Left forelimb (tissue), 1 donor: ENCODE measurements at regions not wholly inside any gene's neighbourhood (a gene's known extent, or its start where the extent isn't known, plus 50 kb on each side); places are given as distances from the start of the nearest gene placed in this dataset.

Source experiments
- DNase-seq: peaks from one replicate; pipeline ENCODE4 v3.0.0-alpha.2; 2018; ENCODE audit warnings: low spot score

DNA sequence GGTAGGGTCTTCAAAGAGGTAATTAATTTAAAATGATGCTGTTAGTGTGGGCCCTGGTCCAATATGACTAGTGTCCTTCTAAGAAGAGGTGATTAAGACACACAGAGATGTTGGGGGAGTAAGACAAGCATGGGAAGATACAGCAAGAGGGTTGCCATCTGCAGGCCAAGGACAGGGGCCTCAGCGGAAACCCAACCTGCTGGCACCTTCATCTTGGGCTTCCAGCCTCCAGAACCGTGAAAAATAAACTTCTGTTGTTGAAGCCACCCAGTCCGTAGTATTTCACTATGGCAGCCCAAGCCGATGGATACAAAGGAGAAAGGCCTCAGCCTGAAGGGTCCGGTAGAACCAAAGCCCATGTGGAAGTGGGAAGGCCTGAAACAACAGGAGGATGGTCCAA is 161.7 kb upstream of the UBE2E1 start:
- no peak for DNase-seq

DNA sequence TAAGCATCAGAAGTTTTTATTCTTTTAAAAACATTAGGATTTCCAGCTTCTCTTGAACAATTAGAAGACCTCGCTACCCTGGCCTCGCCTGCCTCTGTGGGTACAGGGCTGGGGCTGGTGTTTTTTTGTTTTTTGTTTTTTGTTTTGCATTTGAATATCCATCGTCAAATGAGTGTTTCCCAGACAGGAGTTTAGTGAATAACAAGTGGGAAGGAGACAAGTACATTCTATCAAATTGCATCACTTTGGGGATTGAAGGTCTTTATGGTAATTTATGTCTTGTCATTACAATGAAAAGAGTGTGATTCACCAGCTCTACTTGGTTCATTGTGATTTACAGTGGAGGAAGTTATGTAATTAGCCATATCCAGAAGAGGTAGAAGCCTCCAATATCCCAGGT is 161.1 kb upstream of the UBE2E1 start:
- no peak for DNase-seq

DNA sequence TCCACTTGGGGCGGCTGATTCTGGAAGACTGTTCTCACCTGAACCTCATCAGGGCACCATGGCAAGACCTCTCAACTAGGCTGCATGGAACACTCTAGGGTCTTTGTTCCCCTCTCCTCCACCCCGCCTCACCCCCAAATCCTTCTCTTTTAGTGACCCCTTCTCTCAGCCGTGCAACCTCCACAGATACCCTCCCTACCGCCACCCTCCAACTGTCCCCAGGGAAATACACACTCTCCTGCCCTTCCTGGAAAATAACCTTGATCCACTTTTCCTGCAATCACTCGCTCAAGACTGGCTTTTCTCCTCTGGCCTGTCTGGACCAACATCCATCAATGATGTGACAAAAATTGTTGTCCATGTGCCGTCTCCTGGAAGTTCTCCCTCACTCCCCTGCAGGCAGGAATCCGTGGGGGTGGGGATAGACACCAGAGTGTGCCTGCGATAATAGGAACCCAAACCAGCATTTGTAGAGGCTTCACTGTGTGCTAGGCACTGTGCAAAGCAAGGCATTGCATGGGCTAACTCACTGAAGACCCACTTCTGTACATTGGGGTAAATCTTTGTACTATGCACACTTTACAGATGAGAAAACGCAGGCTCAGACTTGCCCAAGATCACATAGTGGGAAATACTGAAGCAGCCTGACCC is 160.1 kb upstream of the UBE2E1 start:
- no peak for DNase-seq

GRCh38 chr3:23646184-23646920 is 159.4 kb upstream of the UBE2E1 start:
- DNase-seq, result no peak

GRCh38 chr3:23647706-23648258 is 158.0 kb upstream of the UBE2E1 start:
- DNase-seq, result no peak

- DNase-seq, result no peak
Measured at GRCh38 chr3:23648326-23648995, 157.3 kb upstream of the UBE2E1 start.

DNA sequence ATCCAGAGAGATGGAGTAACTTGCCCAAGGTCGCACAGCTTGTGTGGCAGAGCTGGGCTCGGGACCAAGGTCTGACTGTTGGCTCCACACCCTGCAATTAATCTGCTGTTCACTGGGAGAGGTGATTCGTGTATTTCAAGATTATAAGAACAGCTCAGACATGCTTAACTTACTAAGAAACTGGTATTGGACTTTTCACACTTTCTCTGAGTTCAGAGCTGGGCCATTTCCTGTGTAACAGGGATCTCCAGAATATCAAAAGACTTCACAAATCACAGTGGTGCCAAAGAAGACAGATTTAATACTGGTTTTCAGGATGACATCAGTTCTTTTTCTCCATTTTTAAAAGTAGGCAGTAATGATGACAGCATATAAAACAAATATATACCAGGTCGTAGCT is 156.8 kb upstream of the UBE2E1 start:
- no peak for DNase-seq

- no peak for DNase-seq
Measured at GRCh38 chr3:23649448-23649847, 156.3 kb upstream of the UBE2E1 start.

- no peak for DNase-seq
Measured at GRCh38 chr3:23650371-23651140, 155.2 kb upstream of the UBE2E1 start.

- DNase-seq, result no peak
Measured at GRCh38 chr3:23653647-23654525, 151.9 kb upstream of the UBE2E1 start.

- no peak for DNase-seq
Measured at GRCh38 chr3:23654571-23654970, 151.2 kb upstream of the UBE2E1 start.

GRCh38 chr3:23655749-23656148 is 150.0 kb upstream of the UBE2E1 start:
- no peak for DNase-seq

DNA sequence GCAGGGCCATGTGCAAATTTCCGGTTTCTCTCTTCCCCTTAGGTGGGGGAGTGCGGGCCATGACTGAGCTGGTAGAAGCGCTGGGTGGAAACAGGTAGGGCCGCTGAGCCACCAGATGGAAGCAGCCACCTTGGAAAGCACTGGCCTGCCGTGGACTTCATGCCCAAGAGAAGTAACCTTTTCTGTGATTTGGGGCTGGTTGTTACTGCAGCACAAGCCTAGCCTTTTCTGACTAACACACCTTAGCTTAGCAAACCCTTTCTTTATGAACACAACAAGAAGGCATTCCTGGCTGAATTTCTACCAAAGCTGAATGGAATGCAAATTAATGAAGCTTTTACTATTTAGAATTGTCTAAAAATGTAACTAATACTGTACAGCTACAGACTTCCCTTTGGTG is 149.6 kb upstream of the UBE2E1 start:
- no peak for DNase-seq

DNA sequence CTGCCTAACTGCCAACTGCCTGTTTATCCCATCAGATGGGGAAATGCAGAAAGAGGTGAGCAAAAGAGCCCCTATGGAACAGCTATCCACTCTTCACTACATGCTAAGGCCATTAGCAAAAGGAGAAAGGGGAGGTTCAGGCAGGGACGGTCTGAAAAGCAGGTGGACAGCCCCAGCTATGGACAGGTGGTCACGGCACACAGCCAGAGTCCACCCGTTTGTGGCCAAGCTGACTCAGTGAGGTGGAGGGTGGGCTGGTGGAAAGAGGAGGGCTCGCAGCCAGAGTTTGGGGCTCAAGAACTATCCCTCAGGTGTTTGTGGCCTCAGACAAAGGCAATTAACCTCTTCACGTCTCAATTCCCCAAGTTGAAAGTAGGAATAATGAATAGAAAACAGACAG is 148.9 kb upstream of the UBE2E1 start:
- DNase-seq, result no peak

- DNase-seq, result no peak
Measured at GRCh38 chr3:23657647-23658046, 148.1 kb upstream of the UBE2E1 start.

DNA sequence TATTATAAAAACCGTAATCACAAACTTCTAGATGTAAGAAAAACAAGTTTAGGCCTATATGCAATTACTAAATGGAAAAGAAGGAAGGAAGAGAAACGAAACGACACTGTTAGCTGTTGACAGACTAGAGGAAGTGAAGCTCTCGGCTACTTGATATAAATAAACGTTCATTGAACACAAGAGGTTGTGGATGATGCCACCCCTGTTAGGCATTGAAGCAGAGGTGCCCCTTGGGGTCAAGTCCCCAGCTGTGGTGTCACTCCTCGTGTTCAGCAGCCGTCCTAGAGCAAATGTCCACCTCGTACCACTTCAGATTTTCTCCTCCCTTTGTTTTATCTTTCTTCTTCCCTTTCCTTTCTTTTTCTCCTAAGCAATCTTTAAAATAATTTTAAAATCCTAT is 146.5 kb upstream of the UBE2E1 start:
- no peak for DNase-seq

DNA sequence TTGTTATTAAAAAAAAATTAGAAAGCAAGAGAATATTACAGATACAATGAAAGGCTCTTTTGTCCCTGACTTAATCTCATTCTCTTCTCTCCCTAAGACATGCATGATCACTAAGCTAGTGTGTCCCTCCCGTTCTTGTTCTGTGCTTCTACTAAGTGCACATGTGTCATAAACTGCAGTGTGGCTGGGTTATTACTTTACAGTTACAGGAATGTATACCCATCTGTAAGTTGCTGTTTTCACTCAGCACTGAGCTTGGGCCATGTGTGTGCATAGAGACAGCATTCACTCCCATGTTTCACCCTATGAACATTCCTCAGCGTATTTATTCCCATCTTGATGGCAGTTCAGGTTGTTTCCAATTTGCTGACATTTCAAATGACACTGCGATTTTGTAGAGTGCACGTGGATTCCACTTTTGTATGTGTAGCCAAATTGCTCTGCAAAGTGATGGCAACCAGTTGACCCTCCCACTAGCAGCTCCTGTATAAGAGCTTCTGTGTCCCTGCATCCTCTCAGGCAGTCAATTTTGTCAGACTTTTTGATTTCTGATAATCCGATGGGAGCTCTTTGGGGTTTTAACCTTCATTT is 145.8 kb upstream of the UBE2E1 start:
- no peak for DNase-seq

DNA sequence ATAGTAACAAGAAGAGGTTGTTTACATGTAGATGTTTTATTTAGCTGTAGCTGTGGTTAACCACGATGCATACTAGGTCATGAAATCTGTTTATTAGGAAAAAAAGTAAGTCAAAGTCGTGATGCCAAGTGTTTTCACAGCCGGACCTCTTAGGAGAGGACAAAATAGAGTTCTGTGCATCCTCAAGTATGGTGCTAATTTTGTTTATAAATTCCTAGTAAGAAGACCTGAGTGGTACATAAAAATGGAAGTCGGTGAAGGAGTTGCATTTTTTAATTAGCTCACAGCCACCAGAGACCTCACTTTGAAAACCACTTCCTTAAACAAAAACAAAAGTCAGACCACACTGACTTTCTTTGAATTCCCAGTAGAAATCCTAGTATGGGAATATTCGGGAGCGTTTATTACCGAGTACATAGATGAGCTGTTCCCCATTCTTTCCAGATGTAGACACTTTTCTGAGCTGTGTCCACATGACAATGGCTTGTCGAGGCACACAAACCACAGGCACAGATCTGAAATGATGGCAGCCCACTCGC is 143.6 kb upstream of the UBE2E1 start:
- no peak for DNase-seq

DNA sequence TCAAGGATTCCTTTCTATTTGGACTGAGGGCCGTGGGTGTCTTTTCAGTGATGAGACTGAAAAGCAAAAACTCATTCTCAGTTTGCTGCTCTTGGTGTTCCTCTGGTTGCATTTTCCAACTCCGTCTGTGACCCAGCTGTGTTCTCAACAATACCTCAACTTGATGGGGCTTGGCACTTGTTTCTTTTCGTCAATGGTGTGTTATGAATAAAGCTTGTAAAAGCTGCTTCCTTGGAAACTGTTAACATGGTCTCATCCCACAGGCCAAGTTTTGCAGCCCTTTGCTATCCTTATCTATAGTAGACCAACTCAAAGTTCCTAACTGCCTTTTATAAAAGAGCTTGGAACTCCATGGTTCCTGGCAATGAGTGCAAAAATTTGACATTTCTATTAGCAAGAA is 142.5 kb upstream of the UBE2E1 start:
- DNase-seq, result no peak

- no peak for DNase-seq
Measured at GRCh38 chr3:23663661-23664186, 142.0 kb upstream of the UBE2E1 start.
